ENCODE measurements at regions not wholly inside any gene's neighbourhood (a gene's known extent, or its start where the extent isn't known, plus 50 kb on each side); places are given as distances from the start of the nearest gene placed in this dataset.

DNA sequence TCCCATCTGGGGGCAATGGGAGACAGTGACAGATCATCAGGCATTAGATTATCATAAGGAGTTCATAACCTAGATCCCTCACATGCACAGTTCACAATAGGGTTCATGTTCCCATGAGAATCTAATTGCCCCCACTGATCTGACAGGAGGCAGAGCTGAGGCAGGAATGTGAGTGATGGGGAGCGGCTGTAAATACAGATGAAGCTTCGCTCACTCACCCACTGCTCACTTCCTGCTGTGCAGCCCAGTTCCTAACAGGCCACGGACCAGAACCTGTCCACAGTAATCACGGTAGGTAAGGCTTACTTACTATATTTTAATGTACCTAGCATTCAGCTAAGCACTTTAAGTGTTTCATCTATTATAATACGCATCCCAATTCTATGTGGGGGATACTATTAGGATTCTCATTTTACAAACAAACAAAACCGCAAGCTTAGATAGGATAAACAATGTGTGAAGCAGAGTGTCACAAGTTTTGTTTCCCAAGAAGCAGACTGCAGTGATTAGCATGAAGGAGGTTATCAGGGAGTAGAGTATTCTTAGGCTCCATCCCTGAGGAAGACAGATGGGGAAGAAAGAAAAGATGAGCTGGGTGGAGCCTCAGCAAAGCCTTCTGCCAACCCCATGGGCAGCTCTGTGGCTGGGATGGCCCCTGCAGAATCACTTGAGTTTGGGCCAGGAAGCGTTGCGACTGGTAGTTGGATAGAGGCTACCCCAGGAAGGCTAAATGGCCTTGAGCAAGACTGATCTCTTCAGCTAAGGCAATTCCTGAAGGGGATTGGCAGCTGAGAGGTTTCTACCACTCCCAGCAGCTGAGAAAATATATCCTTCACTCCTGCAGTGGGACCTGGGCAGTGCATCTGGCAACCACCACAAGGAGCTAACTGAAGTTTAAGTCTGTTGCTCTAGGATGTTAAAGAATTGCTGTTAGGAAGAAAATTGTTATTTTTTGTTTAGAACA is 133.1 kb downstream of the MREG start:
- TF ChIP-seq, protein P1, sequence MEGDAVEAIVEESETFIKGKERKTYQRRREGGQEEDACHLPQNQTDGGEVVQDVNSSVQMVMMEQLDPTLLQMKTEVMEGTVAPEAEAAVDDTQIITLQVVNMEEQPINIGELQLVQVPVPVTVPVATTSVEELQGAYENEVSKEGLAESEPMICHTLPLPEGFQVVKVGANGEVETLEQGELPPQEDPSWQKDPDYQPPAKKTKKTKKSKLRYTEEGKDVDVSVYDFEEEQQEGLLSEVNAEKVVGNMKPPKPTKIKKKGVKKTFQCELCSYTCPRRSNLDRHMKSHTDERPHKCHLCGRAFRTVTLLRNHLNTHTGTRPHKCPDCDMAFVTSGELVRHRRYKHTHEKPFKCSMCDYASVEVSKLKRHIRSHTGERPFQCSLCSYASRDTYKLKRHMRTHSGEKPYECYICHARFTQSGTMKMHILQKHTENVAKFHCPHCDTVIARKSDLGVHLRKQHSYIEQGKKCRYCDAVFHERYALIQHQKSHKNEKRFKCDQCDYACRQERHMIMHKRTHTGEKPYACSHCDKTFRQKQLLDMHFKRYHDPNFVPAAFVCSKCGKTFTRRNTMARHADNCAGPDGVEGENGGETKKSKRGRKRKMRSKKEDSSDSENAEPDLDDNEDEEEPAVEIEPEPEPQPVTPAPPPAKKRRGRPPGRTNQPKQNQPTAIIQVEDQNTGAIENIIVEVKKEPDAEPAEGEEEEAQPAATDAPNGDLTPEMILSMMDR (IDR thresholded peaks at IDR 0.05), result no peak
- Histone ChIP-seq H3K27me3 (replicated peaks; ENCODE audit: insufficient read depth) (no peaks in the 10 kb centered on the region), H3K36me3 (no peaks in the 10 kb centered on the region), H3K9me3 (peaks cover 5% of the 10 kb centered on the region), H3K4me3 (no peak overlapping the region), H3K27ac (no peak overlapping the region), H3K4me1 (ENCODE audit: control insufficient read depth in 1 of 2, low read depth in 2 of 2) (peaks cover 0 to 14% of the 10 kb centered on the region in 2 donors)
- ATAC-seq (ENCODE audit: insufficient number of reproducible peaks, low FRiP score, low read depth), result no peak
- no peak for DNase-seq (ENCODE audit: low spot score)

DNA sequence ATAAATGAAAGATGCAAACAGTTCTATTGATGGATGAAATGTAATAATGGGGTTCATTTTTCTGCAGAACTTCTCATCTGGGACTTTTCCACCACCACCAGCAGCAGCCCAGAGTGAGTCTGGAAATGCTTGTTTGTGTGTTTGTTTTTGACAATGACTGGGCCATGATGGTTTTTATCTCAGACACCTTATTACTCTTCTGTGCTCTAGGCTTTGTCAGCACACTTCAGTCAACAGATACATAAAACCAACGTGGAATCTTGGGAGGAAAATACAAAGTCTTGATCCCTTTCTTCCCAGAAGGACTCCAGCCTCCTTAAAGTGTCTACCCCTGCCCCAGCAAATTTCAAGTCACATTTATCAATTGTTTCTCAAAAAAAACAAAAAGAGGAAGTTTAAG is 134.0 kb downstream of the MREG start:
- no peaks in the 10 kb centered on the region for H3K36me3 ChIP-seq
- DNase-seq (ENCODE audit: low spot score), result no peak
- H3K27me3 ChIP-seq (replicated peaks; ENCODE audit: insufficient read depth), result no peaks in the 10 kb centered on the region
- TF ChIP-seq, protein P1 (IDR thresholded peaks at IDR 0.05), result no peak
- no peak overlapping the region for H3K27ac ChIP-seq
- H3K9me3 ChIP-seq, result peaks cover 5% of the 10 kb centered on the region
- no peak overlapping the region for H3K4me3 ChIP-seq
- no peak for ATAC-seq (ENCODE audit: insufficient number of reproducible peaks, low FRiP score, low read depth)
- peaks cover 0 to 5% of the 10 kb centered on the region in 2 donors for H3K4me1 ChIP-seq (ENCODE audit: control insufficient read depth in 1 of 2, low read depth in 2 of 2)

- H3K27me3 ChIP-seq (replicated peaks; ENCODE audit: insufficient read depth), result no peaks in the 10 kb centered on the region
- no peaks in the 10 kb centered on the region for H3K4me1 ChIP-seq (ENCODE audit: control insufficient read depth in 1 of 2, low read depth in 2 of 2)
- TF ChIP-seq, protein P1 (IDR thresholded peaks at IDR 0.05), result no peak
- H3K9me3 ChIP-seq, result peaks cover 5% of the 10 kb centered on the region
- H3K36me3 ChIP-seq, result no peaks in the 10 kb centered on the region
- H3K4me3 ChIP-seq, result no peak overlapping the region
- DNase-seq (ENCODE audit: low spot score) (no peak), ATAC-seq (ENCODE audit: insufficient number of reproducible peaks, low FRiP score, low read depth) (no peak)
- no peak overlapping the region for H3K27ac ChIP-seq
Observed at GRCh38 chr2:215878476-215879063, 134.8 kb downstream of the MREG start.

- ATAC-seq (ENCODE audit: insufficient number of reproducible peaks, low FRiP score, low read depth), result no peak
- no peaks in the 10 kb centered on the region for H3K36me3 ChIP-seq
- no peak for DNase-seq (ENCODE audit: low spot score)
- no peaks in the 10 kb centered on the region for H3K4me1 ChIP-seq (ENCODE audit: control insufficient read depth in 1 of 2, low read depth in 2 of 2)
- H3K9me3 ChIP-seq, result peaks cover 5% of the 10 kb centered on the region
- TF ChIP-seq, protein P1 (IDR thresholded peaks at IDR 0.05), result no peak
- H3K27ac ChIP-seq, result no peak overlapping the region
- no peak overlapping the region for H3K4me3 ChIP-seq
- H3K27me3 ChIP-seq (replicated peaks; ENCODE audit: insufficient read depth), result no peaks in the 10 kb centered on the region
Observed at GRCh38 chr2:215876937-215877238, 136.5 kb downstream of the MREG start.

DNA sequence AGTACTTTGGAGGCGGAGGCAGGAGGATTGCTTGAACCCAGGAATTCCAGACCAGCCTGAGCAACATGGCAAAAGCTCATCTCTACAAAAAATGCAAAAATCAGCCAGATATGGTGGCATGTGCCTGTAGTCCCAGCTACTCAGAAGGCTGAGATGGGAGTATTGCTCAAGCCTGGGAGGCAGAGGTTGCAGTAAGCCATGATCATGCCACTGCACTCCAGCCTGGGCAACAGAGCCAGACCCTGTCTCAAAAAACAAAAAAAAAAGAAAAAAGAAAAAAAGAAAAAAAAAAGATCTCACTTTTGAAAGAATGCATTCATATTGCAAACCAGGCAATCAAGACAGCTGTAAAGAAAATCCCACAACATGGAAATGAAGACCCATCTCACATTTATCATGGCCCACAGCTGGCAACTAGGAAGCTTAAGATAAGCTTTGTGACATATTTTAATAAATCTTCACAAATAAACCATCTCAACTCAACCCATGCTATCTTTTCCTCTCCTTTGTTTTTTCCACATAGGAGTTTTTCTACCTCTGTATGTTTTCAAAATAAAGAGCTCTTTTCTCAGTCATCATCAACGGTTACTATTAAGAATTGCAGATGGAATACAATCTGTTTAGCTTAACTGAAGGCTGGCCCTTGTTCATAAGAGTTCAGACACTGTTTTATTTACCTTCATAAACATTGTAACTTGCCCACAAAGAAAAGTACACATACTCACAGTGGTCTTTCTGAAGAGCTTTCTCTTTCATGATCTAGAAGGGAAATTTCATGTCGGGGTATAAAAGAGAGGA is 137.0 kb downstream of the MREG start:
- no peaks in the 10 kb centered on the region for H3K4me1 ChIP-seq (ENCODE audit: control insufficient read depth in 1 of 2, low read depth in 2 of 2)
- TF ChIP-seq, protein P1 (IDR thresholded peaks at IDR 0.05), result no peak
- H3K27ac ChIP-seq, result no peak overlapping the region
- ATAC-seq (ENCODE audit: insufficient number of reproducible peaks, low FRiP score, low read depth) (no peak), DNase-seq (ENCODE audit: low spot score) (no peak)
- H3K27me3 ChIP-seq (replicated peaks; ENCODE audit: insufficient read depth), result no peaks in the 10 kb centered on the region
- H3K4me3 ChIP-seq, result no peak overlapping the region
- H3K9me3 ChIP-seq, result peaks cover 5% of the 10 kb centered on the region
- no peaks in the 10 kb centered on the region for H3K36me3 ChIP-seq

Measured in thoracic aorta (tissue), 2 donors.